B cell (primary cell): ENCODE measurements at regions not wholly inside any gene's neighbourhood (a gene's known extent, or its start where the extent isn't known, plus 50 kb on each side); places are given as distances from the start of the nearest gene placed in this dataset.

Experiments used
- CTCF ChIP-seq: fragments of 200-600 bp; IDR thresholded peaks from one replicate; pipeline ENCODE4 v1.8.0; 2022; ENCODE audit warnings: antibody characterized with exemption, mild to moderate bottlenecking
- EZH2 ChIP-seq: IDR thresholded peaks from 2 replicates; pipeline ENCODE4 v1.6.1; 2012; ENCODE audit warnings: borderline replicate concordance, low read depth, mild to moderate bottlenecking, moderate library complexity, low read length; ENCODE audit not compliant: insufficient read depth, poor library complexity, severe bottlenecking

DNA sequence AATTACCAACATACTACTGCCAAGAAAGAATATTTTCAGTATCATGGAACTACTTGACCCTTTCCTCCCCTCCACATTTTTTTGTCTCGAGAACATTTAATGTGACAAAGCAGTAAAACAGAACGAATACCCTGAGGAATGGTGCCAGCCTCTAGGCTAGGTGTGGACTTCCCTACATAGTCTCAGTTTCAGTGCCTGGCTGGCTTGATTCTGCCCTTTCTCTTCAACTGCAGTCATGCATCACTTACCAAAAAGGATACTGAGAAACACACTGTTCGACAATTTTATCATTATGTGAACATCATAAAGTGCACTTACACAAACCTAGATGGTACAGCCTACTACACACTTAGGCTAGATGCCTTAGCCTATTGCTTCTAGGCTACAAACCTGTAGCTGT is 305.3 kb upstream of the HNRNPA3 start:
- TF ChIP-seq CTCF (no peak), EZH2 (no peak)
